Mesenchymal stem cell (in vitro differentiated cells and primary cell): ENCODE measurements at regions not wholly inside any gene's neighbourhood (a gene's known extent, or its start where the extent isn't known, plus 50 kb on each side); places are given as distances from the start of the nearest gene placed in this dataset.

Experiments used
- DNase-seq: peaks from one replicate; pipeline ENCODE4 v3.0.0-alpha.2; 2013
- H2AFZ ChIP-seq: one replicate; pipeline ENCODE4 v1.6.1; 2013; ENCODE audit warnings: low read depth, mild to moderate bottlenecking, control low read depth, inconsistent platforms, low read length, moderate library complexity
- H2AK5ac ChIP-seq: 2 replicates; pipeline ENCODE4 v1.6.1; 2013; ENCODE audit warnings: low read length, moderate library complexity, mild to moderate bottlenecking, inconsistent platforms; ENCODE audit not compliant: severe bottlenecking
- H2BK120ac ChIP-seq: one replicate; pipeline ENCODE4 v1.6.1; 2013; ENCODE audit warnings: low read depth, mild to moderate bottlenecking, inconsistent platforms, low read length, moderate library complexity
- H2BK12ac ChIP-seq, 2 experiments: one replicate each; pipeline ENCODE4 v1.6.1; 2013; ENCODE audit warnings: inconsistent platforms in 2 of 2, low read length in 2 of 2, mild to moderate bottlenecking in 2 of 2, moderate library complexity in 2 of 2, control low read depth in 1 of 2
- H2BK15ac ChIP-seq: one replicate; pipeline ENCODE4 v1.6.1; 2013; ENCODE audit warnings: mild to moderate bottlenecking, low read depth, inconsistent platforms; ENCODE audit not compliant: poor library complexity, severe bottlenecking
- H2BK5ac ChIP-seq: 2 replicates; pipeline ENCODE4 v1.6.1; 2013; ENCODE audit warnings: low read depth, mild to moderate bottlenecking, low read length, control low read depth, inconsistent platforms; ENCODE audit not compliant: poor library complexity, severe bottlenecking
- H3K14ac ChIP-seq, 2 experiments: one replicate each; pipeline ENCODE4 v1.6.1; 2013; ENCODE audit warnings: inconsistent platforms in 2 of 2, low read length in 2 of 2, control low read depth in 1 of 2, mild to moderate bottlenecking in 1 of 2, moderate library complexity in 1 of 2
- H3K18ac ChIP-seq, 2 experiments: one replicate each; pipeline ENCODE4 v1.6.1; 2013; ENCODE audit warnings: inconsistent platforms in 2 of 2, low read length in 2 of 2, control low read depth in 1 of 2, low read depth in 1 of 2, mild to moderate bottlenecking in 1 of 2
- H3K23ac ChIP-seq, 2 experiments: one replicate each; pipeline ENCODE4 v1.6.1; 2013; ENCODE audit warnings: inconsistent platforms in 2 of 2, low read length in 2 of 2, mild to moderate bottlenecking in 2 of 2, moderate library complexity in 2 of 2, control low read depth in 1 of 2
- H3K27ac ChIP-seq: 2 replicates; pipeline ENCODE4 v1.5.1; 2013; ENCODE audit warnings: mild to moderate bottlenecking, moderate library complexity, low read length, control low read depth, inconsistent platforms; ENCODE audit not compliant: poor library complexity, severe bottlenecking
- H3K27me3 ChIP-seq, 2 experiments: 2 replicates each; pipeline versions ENCODE4 v1.6.1 to v1.7.0; 2013; ENCODE audit warnings: low read length in 2 of 2, mild to moderate bottlenecking in 2 of 2, moderate library complexity in 2 of 2, control low read depth in 1 of 2, inconsistent platforms in 1 of 2; ENCODE audit not compliant: control insufficient read depth in 1 of 2, insufficient read depth in 1 of 2
- H3K36me3 ChIP-seq, 2 experiments: 2 replicates each; pipeline versions ENCODE4 v1.6.1 to v1.7.0; 2013; ENCODE audit warnings: low read length in 2 of 2, control low read depth in 1 of 2, inconsistent platforms in 1 of 2, low read depth in 1 of 2, mild to moderate bottlenecking in 1 of 2; ENCODE audit not compliant: insufficient read depth in 2 of 2, control insufficient read depth in 1 of 2
- H3K4ac ChIP-seq, 2 experiments: one replicate each; pipeline ENCODE4 v1.6.1; 2013; ENCODE audit warnings: inconsistent platforms in 2 of 2, low read length in 2 of 2, mild to moderate bottlenecking in 2 of 2, moderate library complexity in 2 of 2, control low read depth in 1 of 2, low read depth in 1 of 2
- H3K4me1 ChIP-seq: 2 replicates; pipeline ENCODE4 v1.6.1; 2013; ENCODE audit warnings: low read depth, low read length, control low read depth; ENCODE audit not compliant: control insufficient read depth, insufficient read depth
- H3K4me2 ChIP-seq: 2 replicates; pipeline ENCODE4 v1.6.1; 2013; ENCODE audit warnings: low read length, mild to moderate bottlenecking, inconsistent platforms; ENCODE audit not compliant: poor library complexity, severe bottlenecking
- H3K4me3 ChIP-seq, 2 experiments: 2 replicates each; pipeline versions ENCODE4 v1.5.1 to v1.7.0; 2013; ENCODE audit warnings: low read length in 2 of 2, mild to moderate bottlenecking in 2 of 2, control low read depth in 1 of 2, low read depth in 1 of 2; ENCODE audit not compliant: insufficient read depth in 1 of 2
- H3K79me1 ChIP-seq: replicated peaks from 2 replicates; pipeline ENCODE4 v1.6.1; 2013; ENCODE audit warnings: mild to moderate bottlenecking, control low read depth, low read length, inconsistent platforms; ENCODE audit not compliant: poor library complexity, severe bottlenecking
- H3K9ac ChIP-seq: 2 replicates; pipeline ENCODE4 v1.7.0; 2013; ENCODE audit warnings: mild to moderate bottlenecking, low read length, moderate library complexity
- H3K9me3 ChIP-seq: 2 replicates; pipeline ENCODE4 v1.7.0; 2013; ENCODE audit warnings: mild to moderate bottlenecking, low read length; ENCODE audit not compliant: control insufficient read depth
- H4K8ac ChIP-seq: one replicate; pipeline ENCODE4 v1.6.1; 2013; ENCODE audit warnings: inconsistent platforms, mild to moderate bottlenecking, low read length, moderate library complexity
- H4K91ac ChIP-seq: one replicate; pipeline ENCODE4 v1.6.1; 2013; ENCODE audit warnings: mild to moderate bottlenecking, low read length, inconsistent platforms
- WGBS: methylation state at CpG from one replicate; pipeline ENCODE4 v1.1.7; 2013; ENCODE audit warnings: mixed read lengths; 5-methylcytosine and 5-hydroxymethylcytosine counted together

- H3K18ac ChIP-seq, result no peak overlapping the region
- no peak overlapping the region for H2AK5ac ChIP-seq
- H2AFZ ChIP-seq, result no peak overlapping the region
- no peak overlapping the region for H3K14ac ChIP-seq
- H3K4me3 ChIP-seq, result no peak overlapping the region
- H3K79me1 ChIP-seq, result no peaks in the 10 kb centered on the region
- no peak overlapping the region for H4K91ac ChIP-seq
- H2BK5ac ChIP-seq, result no peak overlapping the region
- no peak for DNase-seq
- peaks cover 0 to 4% of the 10 kb centered on the region in 2 experiments for H3K36me3 ChIP-seq
- no peak overlapping the region for H2BK12ac ChIP-seq
- H2BK15ac ChIP-seq, result no peak overlapping the region
- H3K4me2 ChIP-seq, result no peak overlapping the region
- H3K27ac ChIP-seq, result no peak overlapping the region
- H3K27me3 ChIP-seq, result no peaks in the 10 kb centered on the region
- 90% methylated on average over 6 of the region's 7 CpGs for WGBS
- no peaks in the 10 kb centered on the region for H3K4me1 ChIP-seq
- H4K8ac ChIP-seq, result no peak overlapping the region
- no peak overlapping the region for H2BK120ac ChIP-seq
- H3K4ac ChIP-seq, result no peak overlapping the region
- H3K9me3 ChIP-seq, result peaks cover 50% of the 10 kb centered on the region
- no peak overlapping the region for H3K23ac ChIP-seq
- no peak overlapping the region for H3K9ac ChIP-seq
Observed at GRCh38 chr16:72424757-72425156, 252.8 kb upstream of the PMFBP1 start.

- Histone ChIP-seq H3K27ac (no peak overlapping the region), H2BK12ac (no peak overlapping the region), H3K27me3 (no peaks in the 10 kb centered on the region), H2BK5ac (no peak overlapping the region), H3K4me2 (no peak overlapping the region), H3K36me3 (peaks cover 0 to 4% of the 10 kb centered on the region in 2 experiments), H3K9ac (no peak overlapping the region), H2BK120ac (no peak overlapping the region), H3K79me1 (no peaks in the 10 kb centered on the region), H4K8ac (no peak overlapping the region), H2AFZ (no peak overlapping the region), H3K23ac (no peak overlapping the region), H3K9me3 (peaks cover 56% of the 10 kb centered on the region), H3K4ac (no peak overlapping the region), H3K18ac (no peak overlapping the region), H2BK15ac (no peak overlapping the region), H3K4me3 (no peak overlapping the region), H3K14ac (no peak overlapping the region), H4K91ac (no peak overlapping the region), H2AK5ac (no peak overlapping the region), H3K4me1 (no peaks in the 10 kb centered on the region)
- DNase-seq, result no peak
- WGBS, result 100% methylated on average over 1 of the region's 1 CpG
Observed at GRCh38 chr16:72422308-72422897, 250.4 kb upstream of the PMFBP1 start.

- H3K27me3 ChIP-seq, result no peaks in the 10 kb centered on the region
- H3K14ac ChIP-seq, result no peak overlapping the region
- no peak overlapping the region for H3K23ac ChIP-seq
- no CpG with 5 or more reads among the region's 4 CpGs for WGBS
- H2AFZ ChIP-seq, result no peak overlapping the region
- H4K8ac ChIP-seq, result no peak overlapping the region
- no peak overlapping the region for H2BK15ac ChIP-seq
- no peak overlapping the region for H2BK5ac ChIP-seq
- no peak overlapping the region for H2BK12ac ChIP-seq
- H3K79me1 ChIP-seq, result no peaks in the 10 kb centered on the region
- H3K9ac ChIP-seq, result no peak overlapping the region
- no peaks in the 10 kb centered on the region for H3K4me1 ChIP-seq
- H3K4ac ChIP-seq, result no peak overlapping the region
- H3K4me3 ChIP-seq, result no peak overlapping the region
- H4K91ac ChIP-seq, result no peak overlapping the region
- H3K18ac ChIP-seq, result no peak overlapping the region
- no peak overlapping the region for H2AK5ac ChIP-seq
- peaks cover 54% of the 10 kb centered on the region for H3K9me3 ChIP-seq
- H3K4me2 ChIP-seq, result no peak overlapping the region
- H3K36me3 ChIP-seq, result no peaks in the 10 kb centered on the region
- H2BK120ac ChIP-seq, result no peak overlapping the region
- no peak overlapping the region for H3K27ac ChIP-seq
- DNase-seq, result no peak
Observed at GRCh38 chr16:72419638-72420037, 247.7 kb upstream of the PMFBP1 start.

DNA sequence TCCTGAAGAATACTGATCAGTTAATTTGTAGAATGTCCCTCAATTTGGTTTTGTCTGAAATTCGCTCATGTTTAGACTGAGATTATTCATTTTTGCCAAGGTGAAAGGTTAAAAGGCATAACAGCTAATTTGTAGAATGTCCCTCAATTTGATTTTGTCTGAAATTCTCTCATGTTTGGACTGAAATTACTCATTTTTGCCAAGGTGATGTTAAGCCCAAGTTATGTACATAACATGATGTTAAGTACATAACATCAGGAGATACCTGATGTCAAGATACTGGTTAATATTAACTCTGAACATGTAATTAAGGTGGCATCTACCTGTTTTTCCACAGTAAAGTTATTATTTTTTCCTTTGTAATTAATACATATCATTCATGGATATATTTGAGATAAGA, 243.4 kb upstream of the PMFBP1 start:
- H2AFZ ChIP-seq, result no peak overlapping the region
- no peak overlapping the region for H3K9ac ChIP-seq
- DNase-seq, result no peak
- H2BK120ac ChIP-seq, result no peak overlapping the region
- H3K27ac ChIP-seq, result no peak overlapping the region
- no peak overlapping the region for H2BK12ac ChIP-seq
- no peak overlapping the region for H3K4ac ChIP-seq
- H4K8ac ChIP-seq, result no peak overlapping the region
- no peak overlapping the region for H4K91ac ChIP-seq
- no peak overlapping the region for H3K23ac ChIP-seq
- no peak overlapping the region for H2AK5ac ChIP-seq
- H3K14ac ChIP-seq, result no peak overlapping the region
- no peaks in the 10 kb centered on the region for H3K4me1 ChIP-seq
- H2BK15ac ChIP-seq, result no peak overlapping the region
- no peak overlapping the region for H2BK5ac ChIP-seq
- H3K36me3 ChIP-seq, result no peaks in the 10 kb centered on the region
- 100% methylated on average over 1 of the region's 1 CpG for WGBS
- no peaks in the 10 kb centered on the region for H3K27me3 ChIP-seq
- no peak overlapping the region for H3K18ac ChIP-seq
- H3K4me2 ChIP-seq, result no peak overlapping the region
- H3K9me3 ChIP-seq, result peaks cover 18% of the 10 kb centered on the region
- no peaks in the 10 kb centered on the region for H3K79me1 ChIP-seq
- H3K4me3 ChIP-seq, result no peak overlapping the region
